ENCODE measurements at regions not wholly inside any gene's neighbourhood (a gene's known extent, or its start where the extent isn't known, plus 50 kb on each side); places are given as distances from the start of the nearest gene placed in this dataset.

DNA sequence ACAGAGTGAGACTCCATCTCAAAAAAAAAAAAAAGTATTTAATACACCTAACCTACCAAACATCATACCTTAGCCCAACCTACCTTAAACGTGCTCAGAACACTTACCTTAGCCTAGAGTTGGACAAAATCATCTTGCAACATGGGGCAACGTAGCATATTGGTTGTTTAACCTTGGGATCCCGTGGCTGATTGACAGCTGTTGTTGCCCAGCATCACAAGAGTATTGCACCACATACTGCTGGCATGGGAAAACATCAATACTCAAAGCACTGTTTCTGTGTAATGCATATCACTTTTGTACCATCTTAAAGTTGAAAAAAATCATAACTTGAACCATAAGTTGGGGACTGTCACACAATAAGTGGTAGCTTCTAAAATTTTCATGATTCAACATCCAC lies 73.8 kb upstream of the MIR17HG start:
- TF ChIP-seq RAD21 (IDR thresholded peaks at IDR 0.05; ENCODE audit: low read length) (no peak), POLR2A (IDR thresholded peaks at IDR 0.05; ENCODE audit: low read depth, low read length) (no peak), CTCF (conservative IDR thresholded peaks at IDR 0.05; ENCODE audit: low read depth, low read length) (no peak), NFE2L2 (IDR thresholded peaks at IDR 0.05; ENCODE audit: low read depth, low read length) (no peak)
- TF ChIP-seq, protein P1, sequence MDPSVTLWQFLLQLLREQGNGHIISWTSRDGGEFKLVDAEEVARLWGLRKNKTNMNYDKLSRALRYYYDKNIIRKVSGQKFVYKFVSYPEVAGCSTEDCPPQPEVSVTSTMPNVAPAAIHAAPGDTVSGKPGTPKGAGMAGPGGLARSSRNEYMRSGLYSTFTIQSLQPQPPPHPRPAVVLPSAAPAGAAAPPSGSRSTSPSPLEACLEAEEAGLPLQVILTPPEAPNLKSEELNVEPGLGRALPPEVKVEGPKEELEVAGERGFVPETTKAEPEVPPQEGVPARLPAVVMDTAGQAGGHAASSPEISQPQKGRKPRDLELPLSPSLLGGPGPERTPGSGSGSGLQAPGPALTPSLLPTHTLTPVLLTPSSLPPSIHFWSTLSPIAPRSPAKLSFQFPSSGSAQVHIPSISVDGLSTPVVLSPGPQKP (IDR thresholded peaks at IDR 0.05; ENCODE audit: borderline replicate concordance, low read depth, low read length) = no peak

Measured in IMR-90 (cell line).